SK-N-SH (cell line): ENCODE measurements at regions not wholly inside any gene's neighbourhood (a gene's known extent, or its start where the extent isn't known, plus 50 kb on each side); places are given as distances from the start of the nearest gene placed in this dataset.

Source experiments
- CTCF ChIA-PET: fragments of 300-600, 350-600 bp; formaldehyde crosslinking; extraction: SDS; loops from one replicate; lab custom pipeline; 2021; lab: Yijun Ruan, JAX
- POLR2A ChIA-PET: fragments of 350-600 bp; sonication (Branson Sonifier 250); formaldehyde crosslinking; extraction: SDS; loops from one replicate; lab custom pipeline; 2020; ENCODE audit warnings: antibody characterized with exemption, inconsistent platforms; lab: Yijun Ruan, JAX
- DNase-seq: peaks from one replicate; pipeline ENCODE4 v3.0.0; 2012
- H2AFZ ChIP-seq: fragments of 200-600 bp; sonication (generic); 2 replicates; pipeline ENCODE4 v1.8.1; 2016; ENCODE audit warnings: antibody characterized with exemption, mild to moderate bottlenecking, low read depth
- H3F3A ChIP-seq: fragments of 200-600 bp; sonication (generic); replicated peaks from 2 replicates; pipeline ENCODE3; 2016; ENCODE audit warnings: antibody characterized with exemption, mild to moderate bottlenecking; ENCODE audit not compliant: insufficient read depth
- H3K27ac ChIP-seq, 2 experiments: fragments of 200-500 bp in 1 of 2; fragments of 200-600 bp in 1 of 2; sonication (Bioruptor generic) in 1 of 2; sonication (generic), shearing (Covaris generic) in 1 of 2; 2 replicates each; pipeline versions ENCODE4 v1.5.1 to v1.6.1; 2014 to 2016; ENCODE audit warnings: low read depth in 2 of 2, inconsistent platforms in 1 of 2, low read length in 1 of 2, mild to moderate bottlenecking in 1 of 2, mixed read lengths in 1 of 2
- H3K27me3 ChIP-seq: fragments of 200-600 bp; sonication (generic), shearing (Covaris generic); 2 replicates; pipeline ENCODE4 v1.6.1; 2016; ENCODE audit warnings: mixed run types; ENCODE audit not compliant: insufficient read depth
- H3K36me3 ChIP-seq, 2 experiments: fragments of 200-500 bp in 1 of 2; fragments of 200-600 bp in 1 of 2; sonication (Bioruptor generic) in 1 of 2; sonication (generic) in 1 of 2; replicated peaks in 1 of 2; 2 replicates each; pipeline versions ENCODE3 to v1.5.1; 2014 to 2016; ENCODE audit warnings: low read length in 1 of 2, mild to moderate bottlenecking in 1 of 2; ENCODE audit not compliant: insufficient read depth in 2 of 2, control insufficient read depth in 1 of 2
- H3K4me1 ChIP-seq, 2 experiments: fragments of 200-500 bp in 1 of 2; fragments of 200-600 bp in 1 of 2; sonication (Bioruptor generic) in 1 of 2; sonication (generic), shearing (Covaris generic) in 1 of 2; 2 replicates each; pipeline versions ENCODE4 v1.5.1 to v1.6.1; 2014 to 2016; ENCODE audit warnings: low read depth in 1 of 2, low read length in 1 of 2, mixed run types in 1 of 2; ENCODE audit not compliant: insufficient read depth in 2 of 2, control insufficient read depth in 1 of 2
- H3K4me2 ChIP-seq: fragments of 200-600 bp; sonication (generic), shearing (Covaris generic); 2 replicates; pipeline ENCODE4 v1.6.1; 2017; ENCODE audit warnings: mixed run types
- H3K4me3 ChIP-seq, 2 experiments: fragments of 200-500 bp in 1 of 2; fragments of 200-600 bp in 1 of 2; sonication (Bioruptor generic) in 1 of 2; sonication (generic), shearing (Covaris generic) in 1 of 2; 2 replicates each; pipeline versions ENCODE4 v1.5.1 to v1.8.1; 2014 to 2016; ENCODE audit warnings: low read depth in 2 of 2, inconsistent platforms in 1 of 2, low read length in 1 of 2, mild to moderate bottlenecking in 1 of 2, mixed read lengths in 1 of 2, moderate library complexity in 1 of 2
- H3K79me2 ChIP-seq: fragments of 200-600 bp; sonication (generic); 2 replicates; pipeline ENCODE4 v1.8.1; 2017; ENCODE audit warnings: mild to moderate bottlenecking; ENCODE audit not compliant: insufficient read depth
- H3K9ac ChIP-seq: fragments of 200-600 bp; sonication (generic); 2 replicates; pipeline ENCODE4 v1.6.1; 2017; ENCODE audit warnings: mixed run types
- H3K9me2 ChIP-seq: fragments of 200-600 bp; sonication (generic); 2 replicates; pipeline ENCODE4 v1.6.1; 2017; ENCODE audit warnings: mixed run types
- H3K9me3 ChIP-seq: fragments of 200-600 bp; sonication (generic); 2 replicates; pipeline ENCODE4 v1.6.1; 2017; ENCODE audit warnings: mixed run types, mild to moderate bottlenecking, moderate library complexity
- H4K20me1 ChIP-seq: fragments of 200-600 bp; sonication (generic); 2 replicates; pipeline ENCODE4 v1.6.1; 2017; ENCODE audit warnings: mild to moderate bottlenecking, mixed run types; ENCODE audit not compliant: insufficient read depth
- CHD2 ChIP-seq: fragments of 150-350 bp; IDR thresholded peaks from 2 replicates; pipeline ENCODE4 v1.6.1; 2018; ENCODE audit warnings: low read length; ENCODE audit not compliant: partially characterized antibody
- CTCF ChIP-seq: fragments of 200-600 bp; sonication (generic); IDR thresholded peaks from 2 replicates; pipeline ENCODE4 v1.6.1; 2017; ENCODE audit warnings: antibody characterized with exemption, mild to moderate bottlenecking, moderate library complexity
- ELF1 ChIP-seq: IDR thresholded peaks from 2 replicates; pipeline ENCODE4 v1.4.0; 2012
- EP300 ChIP-seq, 2 experiments: IDR thresholded peaks; 2 replicates each; pipeline versions ENCODE4 v1.4.0 to v1.6.1; 2012; ENCODE audit warnings: borderline replicate concordance in 1 of 2, low read depth in 1 of 2, low read length in 1 of 2
- IRF3 ChIP-seq: fragments of 150-350 bp; IDR thresholded peaks from 2 replicates; pipeline ENCODE4 v1.6.1; 2016; ENCODE audit warnings: mild to moderate bottlenecking, low read depth, low read length
- MAX ChIP-seq: IDR thresholded peaks from 2 replicates; pipeline ENCODE4 v1.4.0; 2012; ENCODE audit warnings: low read depth
- MEF2A ChIP-seq: IDR thresholded peaks from 2 replicates; pipeline ENCODE4 v1.4.0; 2012; ENCODE audit warnings: low read depth, borderline replicate concordance
- NFIC ChIP-seq: IDR thresholded peaks from 2 replicates; pipeline ENCODE4 v1.4.0; 2012; ENCODE audit warnings: borderline replicate concordance
- POLR2AphosphoS5 ChIP-seq: IDR thresholded peaks from 2 replicates; pipeline ENCODE4 v1.6.1; 2012; ENCODE audit warnings: low read depth, low read length
- RAD21 ChIP-seq: IDR thresholded peaks from 2 replicates; pipeline ENCODE4 v1.6.1; 2012; ENCODE audit warnings: mild to moderate bottlenecking, low read length
- RCOR1 ChIP-seq: fragments of 150-350 bp; IDR thresholded peaks from 2 replicates; pipeline ENCODE4 v1.6.1; 2017; ENCODE audit warnings: antibody characterized with exemption, low read length
- REST ChIP-seq: IDR thresholded peaks from 2 replicates; pipeline ENCODE4 v1.6.1; 2012; ENCODE audit warnings: mild to moderate bottlenecking, low read depth, low read length, moderate library complexity
- RFX5 ChIP-seq: IDR thresholded peaks from 2 replicates; pipeline ENCODE4 v1.6.1; 2012; ENCODE audit warnings: mild to moderate bottlenecking, improper control_type of control experiment, low read length
- RXRA ChIP-seq: IDR thresholded peaks from 2 replicates; pipeline ENCODE4 v1.4.0; 2012; ENCODE audit warnings: low read depth, mild to moderate bottlenecking, borderline replicate concordance
- SIN3A ChIP-seq: IDR thresholded peaks from 2 replicates; pipeline ENCODE4 v1.6.1; 2012; ENCODE audit warnings: low read depth, mild to moderate bottlenecking, low read length, moderate library complexity, borderline replicate concordance
- TCF12 ChIP-seq: IDR thresholded peaks from 2 replicates; pipeline ENCODE4 v1.4.0; 2012
- ZBTB33 ChIP-seq: IDR thresholded peaks from 2 replicates; pipeline ENCODE4 v1.4.0; 2012; ENCODE audit warnings: low read depth, borderline replicate concordance
- WGBS: methylation state at CpG from one replicate; pipeline ENCODE4 v1.1.6; 2017; ENCODE audit warnings: low lambda C conversion rate; 5-methylcytosine and 5-hydroxymethylcytosine counted together

DNA sequence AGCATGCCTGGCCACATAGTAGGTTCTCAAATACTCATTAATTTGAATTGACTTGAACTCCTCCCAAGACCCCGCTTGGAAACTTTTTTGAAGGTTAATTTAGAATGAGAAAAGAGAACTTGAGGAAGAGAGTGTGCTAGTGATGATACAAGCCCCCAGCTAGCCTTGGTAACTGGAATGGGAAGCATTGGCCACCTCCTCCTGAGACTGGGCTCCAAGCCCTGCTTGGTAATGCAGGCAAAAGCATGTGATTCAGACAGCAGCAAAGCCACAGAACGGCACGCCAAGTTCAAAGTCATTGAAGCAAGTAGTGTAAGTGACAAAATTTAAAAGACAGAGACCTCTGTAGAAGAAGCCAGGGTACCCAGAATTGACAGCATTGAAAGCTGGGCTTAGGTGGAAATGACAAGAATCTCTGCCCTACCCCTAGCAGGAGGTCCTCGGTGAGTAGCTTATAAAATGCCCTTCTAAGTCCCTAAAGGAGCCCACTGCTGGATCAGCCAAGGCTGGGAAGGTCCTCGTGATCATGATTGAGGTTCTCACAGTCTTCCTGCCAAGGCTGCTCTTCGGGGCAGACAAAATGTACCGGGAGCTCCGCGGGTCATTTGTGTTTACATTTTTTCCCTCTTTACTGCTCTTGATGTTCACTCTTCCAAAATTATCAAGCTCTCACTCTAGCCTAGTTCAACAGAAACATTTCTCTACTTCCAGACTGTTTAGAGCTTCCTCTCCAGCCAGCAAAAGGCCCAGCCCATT, 99.4 kb downstream of the TSEN15 start (continued):
- no peak for TF ChIP-seq REST
- TF ChIP-seq RCOR1: no peak
- TF ChIP-seq MAX: no peak
- TF ChIP-seq TCF12: no peak
- no peak for TF ChIP-seq ZBTB33

DNA sequence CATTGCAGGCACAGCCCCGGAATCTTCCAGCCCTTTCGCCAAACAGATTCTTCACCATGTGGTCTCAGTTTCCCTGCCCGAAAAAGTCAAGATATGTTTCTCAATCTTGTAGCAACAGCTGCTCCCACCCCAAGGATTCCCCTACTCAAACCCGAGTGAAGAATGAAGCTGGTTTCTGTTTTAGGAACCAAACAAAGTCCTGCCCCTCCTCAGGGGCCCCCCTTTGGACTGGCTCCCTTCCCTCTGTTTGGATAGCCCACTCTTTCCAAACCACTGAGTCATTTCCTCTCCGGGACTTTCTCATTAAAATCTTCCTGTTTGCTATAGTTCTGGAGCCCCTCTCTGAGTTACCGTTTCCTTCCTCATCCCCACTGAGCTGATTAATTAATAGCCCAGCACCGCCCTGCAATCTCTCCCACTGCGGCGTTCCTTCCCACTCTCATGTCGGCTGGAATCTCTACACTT, 100.9 kb downstream of the TSEN15 start:
- Histone ChIP-seq H3K27ac (peak overlapping the region in 1 of 2 experiments; percentile 40; a peak in 1 of 4 replicates), H3K36me3 (no peaks in the 10 kb centered on the region), H3K4me1 (peaks cover 6 to 38% of the 10 kb centered on the region in 2 experiments; a peak in 2 of 4 replicates), H3F3A (no peaks in the 10 kb centered on the region), H3K79me2 (no peaks in the 10 kb centered on the region), H3K27me3 (no peaks in the 10 kb centered on the region), H3K9me2 (no peaks in the 10 kb centered on the region), H2AFZ (peak overlapping the region; percentile 58; the same call in 1 of the 2 replicates), H3K4me3 (no peak overlapping the region), H3K9ac (no peak overlapping the region), H3K9me3 (no peaks in the 10 kb centered on the region), H4K20me1 (no peaks in the 10 kb centered on the region), H3K4me2 (peak overlapping the region; percentile 55)
- CTCF ChIA-PET: no interaction called here
- POLR2A ChIA-PET: no interaction called here
- DNase-seq: no peak
- 60% methylated on average over 10 of the region's 10 CpGs for WGBS
- TF ChIP-seq ZBTB33: no peak
- TF ChIP-seq CTCF: no peak
- TF ChIP-seq RAD21: no peak
- TF ChIP-seq CHD2: no peak
- no peak for TF ChIP-seq POLR2AphosphoS5
- TF ChIP-seq MEF2A: no peak
- TF ChIP-seq EP300 (IDR thresholded peaks at IDR 0.05; ENCODE audit: borderline replicate concordance in 1 of 2, low read depth in 1 of 2, low read length in 1 of 2): no peak
- no peak for TF ChIP-seq SIN3A
- TF ChIP-seq ELF1: no peak
- TF ChIP-seq RFX5: no peak
- no peak for TF ChIP-seq RXRA
- TF ChIP-seq IRF3: no peak
- no peak for TF ChIP-seq NFIC
